Stomach smooth muscle (tissue), 2 donors: ENCODE measurements at regions not wholly inside any gene's neighbourhood (a gene's known extent, or its start where the extent isn't known, plus 50 kb on each side); places are given as distances from the start of the nearest gene placed in this dataset.
"Not testable (repeated sequence)": the region's sequence is repeated elsewhere in the genome, so short reads cannot be mapped to it uniquely, and the experiment has no call there.

ENCODE experiments used
- H3K27ac ChIP-seq: one replicate; pipeline ENCODE4 v1.7.0; 2013; ENCODE audit warnings: mild to moderate bottlenecking, low read length, inconsistent platforms
- H3K27me3 ChIP-seq, 2 donors: one replicate each; pipeline ENCODE4 v1.7.0; 2013; ENCODE audit warnings: low read length in 2 of 2; ENCODE audit not compliant: insufficient read depth in 2 of 2, control insufficient read depth in 1 of 2
- H3K36me3 ChIP-seq, 2 donors: one replicate each; pipeline ENCODE4 v1.7.0; 2013; ENCODE audit warnings: low read length in 2 of 2; ENCODE audit not compliant: control insufficient read depth in 2 of 2, insufficient read depth in 2 of 2
- H3K4me1 ChIP-seq: one replicate; pipeline ENCODE4 v1.7.0; 2013; ENCODE audit warnings: low read length; ENCODE audit not compliant: control insufficient read depth, insufficient read depth
- H3K4me3 ChIP-seq, 2 donors: one replicate each; pipeline ENCODE4 v1.7.0; 2013; ENCODE audit warnings: low read length in 2 of 2
- H3K9ac ChIP-seq, 2 donors: one replicate each; pipeline ENCODE4 v1.7.0; 2013; ENCODE audit warnings: low read length in 2 of 2, mild to moderate bottlenecking in 1 of 2
- H3K9me3 ChIP-seq, 2 donors: one replicate each; pipeline ENCODE4 v1.7.0; 2013; ENCODE audit warnings: low read length in 2 of 2; ENCODE audit not compliant: control insufficient read depth in 2 of 2
- donor health status: healthy.
- donor health status: Pancreatic carcinoma.

DNA sequence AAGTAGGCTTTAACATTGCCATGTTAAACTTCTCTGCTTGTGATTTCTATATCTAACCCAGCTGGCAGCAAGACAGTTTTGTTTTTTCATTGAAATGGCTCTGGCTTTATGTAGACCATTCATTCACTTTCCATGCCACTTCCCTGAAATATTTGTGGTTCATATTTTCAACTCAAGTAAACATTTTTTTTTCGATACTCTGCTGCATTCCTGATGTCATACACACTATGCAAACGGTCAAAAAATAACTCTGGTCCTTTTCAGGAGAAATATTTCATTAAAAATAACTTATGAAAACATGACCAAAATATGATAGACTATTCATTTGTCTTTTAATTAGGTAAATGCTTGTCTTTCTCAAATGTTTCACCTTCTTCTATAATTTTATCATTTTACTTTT lies 116.3 kb downstream of the USP22 start:
- Histone ChIP-seq H3K27ac (no peak overlapping the region), H3K4me3 (no peak overlapping the region), H3K4me1 (no peaks in the 10 kb centered on the region), H3K36me3 (no peaks in the 10 kb centered on the region), H3K27me3 (no peaks in the 10 kb centered on the region), H3K9me3 (no peaks in the 10 kb centered on the region), H3K9ac (no peak overlapping the region)

GRCh38 chr17:20927308-20927977 lies 115.4 kb downstream of the USP22 start:
- no peaks in the 10 kb centered on the region for H3K36me3 ChIP-seq
- no peak overlapping the region for H3K4me3 ChIP-seq
- H3K9ac ChIP-seq = no peak overlapping the region
- H3K4me1 ChIP-seq = no peaks in the 10 kb centered on the region
- no peaks in the 10 kb centered on the region for H3K9me3 ChIP-seq
- no peak overlapping the region for H3K27ac ChIP-seq
- no peaks in the 10 kb centered on the region for H3K27me3 ChIP-seq

DNA sequence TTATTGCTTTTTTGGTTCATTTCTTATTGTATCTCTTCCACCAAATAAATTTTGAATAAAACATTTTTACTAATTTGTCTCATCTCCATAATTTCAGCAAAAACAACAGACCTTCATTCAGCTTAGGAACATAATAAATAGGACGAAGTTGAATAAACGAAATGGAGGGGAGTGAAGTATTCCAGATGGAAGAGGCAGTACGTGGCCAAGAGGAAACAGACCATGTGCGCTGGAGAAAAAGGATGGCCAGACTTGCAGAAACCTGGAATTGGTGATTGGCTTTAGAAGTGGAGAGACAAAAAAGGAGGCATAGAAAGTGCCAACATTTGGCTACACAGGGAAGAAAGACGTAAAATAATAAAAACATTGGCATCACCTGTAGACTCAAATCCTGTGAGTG lies 113.5 kb downstream of the USP22 start:
- no peaks in the 10 kb centered on the region for H3K4me1 ChIP-seq
- H3K27ac ChIP-seq = no peak overlapping the region
- no peaks in the 10 kb centered on the region for H3K36me3 ChIP-seq
- H3K4me3 ChIP-seq = no peak overlapping the region
- H3K9me3 ChIP-seq = no peaks in the 10 kb centered on the region
- H3K9ac ChIP-seq = no peak overlapping the region
- no peaks in the 10 kb centered on the region for H3K27me3 ChIP-seq

DNA sequence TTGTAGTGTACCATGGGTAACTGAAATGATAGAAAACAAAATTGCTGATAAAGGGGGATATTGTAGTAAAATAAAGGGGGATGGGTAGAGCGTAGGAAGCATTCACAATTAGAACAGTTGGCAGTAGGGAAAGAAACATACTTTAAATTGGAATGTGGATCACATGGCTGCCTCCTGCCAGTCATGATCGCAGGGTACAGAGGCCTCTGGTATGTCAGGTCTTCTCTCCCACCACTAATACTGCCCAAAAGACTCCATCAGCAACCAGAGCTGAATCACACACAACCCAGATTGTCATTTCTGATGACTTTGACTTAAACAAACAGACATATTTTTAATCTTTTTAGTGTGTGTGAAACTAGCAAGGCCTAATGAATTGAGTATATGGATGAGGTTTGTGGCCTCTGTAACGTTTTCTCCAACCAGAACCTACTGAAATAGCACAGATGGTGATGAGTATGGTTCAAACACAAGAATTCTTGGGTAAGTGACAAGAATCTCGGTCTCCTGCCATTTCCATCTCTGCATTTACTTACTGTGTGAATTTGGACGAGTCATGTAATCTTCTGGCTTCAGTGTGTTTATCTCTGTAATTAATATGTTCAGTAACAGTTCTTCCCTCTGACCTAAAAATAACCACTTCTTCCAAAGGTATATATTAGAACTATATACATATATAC lies 112.6 kb downstream of the USP22 start:
- no peak overlapping the region for H3K27ac ChIP-seq
- no peaks in the 10 kb centered on the region for H3K27me3 ChIP-seq
- no peaks in the 10 kb centered on the region for H3K9me3 ChIP-seq
- H3K4me3 ChIP-seq = no peak overlapping the region
- H3K36me3 ChIP-seq = no peaks in the 10 kb centered on the region
- no peak overlapping the region for H3K9ac ChIP-seq
- H3K4me1 ChIP-seq = no peaks in the 10 kb centered on the region

GRCh38 chr17:20933040-20933439 lies 109.8 kb downstream of the USP22 start:
- H3K27me3 ChIP-seq, H3K9ac ChIP-seq, H3K4me3 ChIP-seq, H3K4me1 ChIP-seq, H3K36me3 ChIP-seq, H3K9me3 ChIP-seq, H3K27ac ChIP-seq: not testable (repeated sequence)

- Histone ChIP-seq H3K27me3 (no peaks in the 10 kb centered on the region), H3K27ac (no peak overlapping the region), H3K36me3 (no peaks in the 10 kb centered on the region), H3K9me3 (no peaks in the 10 kb centered on the region), H3K4me3 (no peak overlapping the region), H3K9ac (no peak overlapping the region), H3K4me1 (no peaks in the 10 kb centered on the region)
Observed at GRCh38 chr17:20934288-20934687, 108.5 kb downstream of the USP22 start.

GRCh38 chr17:20935740-20936139 lies 107.1 kb downstream of the USP22 start:
- Histone ChIP-seq H3K27ac (no peak overlapping the region), H3K4me3 (no peak overlapping the region), H3K27me3 (no peaks in the 10 kb centered on the region), H3K36me3 (no peaks in the 10 kb centered on the region), H3K9me3 (no peaks in the 10 kb centered on the region), H3K9ac (no peak overlapping the region), H3K4me1 (no peaks in the 10 kb centered on the region)

- Histone ChIP-seq H3K9me3 (no peaks in the 10 kb centered on the region), H3K27ac (no peak overlapping the region)
Observed at GRCh38 chr17:20938244-20938643, 104.6 kb downstream of the USP22 start.

GRCh38 chr17:20938988-20939615 lies 103.7 kb downstream of the USP22 start:
- Histone ChIP-seq H3K27ac (no peak overlapping the region), H3K36me3 (no peaks in the 10 kb centered on the region), H3K4me3 (no peak overlapping the region), H3K9ac (no peak overlapping the region), H3K4me1 (no peaks in the 10 kb centered on the region), H3K9me3 (no peaks in the 10 kb centered on the region), H3K27me3 (no peaks in the 10 kb centered on the region)

More at GRCh38 chr17:20938244-20938643, 104.6 kb downstream of the USP22 start:
- Histone ChIP-seq H3K4me1 (no peaks in the 10 kb centered on the region), H3K27me3 (no peaks in the 10 kb centered on the region), H3K36me3 (no peaks in the 10 kb centered on the region), H3K9ac (no peak overlapping the region), H3K4me3 (no peak overlapping the region)

DNA sequence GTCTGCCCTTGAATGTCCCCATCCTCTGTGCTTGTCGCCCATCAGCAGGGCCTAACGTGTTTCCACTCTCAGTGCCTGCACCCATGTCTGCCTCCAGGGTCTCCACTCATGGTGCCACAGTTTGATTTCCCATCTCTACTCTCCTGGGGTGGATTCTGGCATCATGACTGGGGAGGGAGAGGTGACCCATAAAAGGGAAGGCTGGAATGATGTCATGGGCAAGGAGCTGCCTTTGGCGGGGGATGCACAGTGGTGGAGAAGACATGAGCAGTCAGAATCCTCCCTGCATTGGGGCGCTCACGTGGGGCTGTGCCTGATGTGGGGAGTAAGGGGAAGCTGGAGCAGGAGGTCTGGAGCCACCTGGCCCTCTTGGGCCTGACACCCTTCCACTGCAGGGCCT lies 100.9 kb downstream of the USP22 start:
- H3K4me1 ChIP-seq = no peaks in the 10 kb centered on the region
- H3K36me3 ChIP-seq = no peaks in the 10 kb centered on the region
- no peak overlapping the region for H3K9ac ChIP-seq
- no peak overlapping the region for H3K4me3 ChIP-seq
- no peak overlapping the region for H3K27ac ChIP-seq
- peaks cover 0 to 2% of the 10 kb centered on the region in 2 donors for H3K27me3 ChIP-seq
- no peaks in the 10 kb centered on the region for H3K9me3 ChIP-seq
